ENCODE measurements at regions not wholly inside any gene's neighbourhood (a gene's known extent, or its start where the extent isn't known, plus 50 kb on each side); places are given as distances from the start of the nearest gene placed in this dataset.
"Not testable (repeated sequence)": the region's sequence is repeated elsewhere in the genome, so short reads cannot be mapped to it uniquely, and the experiment has no call there.

DNA sequence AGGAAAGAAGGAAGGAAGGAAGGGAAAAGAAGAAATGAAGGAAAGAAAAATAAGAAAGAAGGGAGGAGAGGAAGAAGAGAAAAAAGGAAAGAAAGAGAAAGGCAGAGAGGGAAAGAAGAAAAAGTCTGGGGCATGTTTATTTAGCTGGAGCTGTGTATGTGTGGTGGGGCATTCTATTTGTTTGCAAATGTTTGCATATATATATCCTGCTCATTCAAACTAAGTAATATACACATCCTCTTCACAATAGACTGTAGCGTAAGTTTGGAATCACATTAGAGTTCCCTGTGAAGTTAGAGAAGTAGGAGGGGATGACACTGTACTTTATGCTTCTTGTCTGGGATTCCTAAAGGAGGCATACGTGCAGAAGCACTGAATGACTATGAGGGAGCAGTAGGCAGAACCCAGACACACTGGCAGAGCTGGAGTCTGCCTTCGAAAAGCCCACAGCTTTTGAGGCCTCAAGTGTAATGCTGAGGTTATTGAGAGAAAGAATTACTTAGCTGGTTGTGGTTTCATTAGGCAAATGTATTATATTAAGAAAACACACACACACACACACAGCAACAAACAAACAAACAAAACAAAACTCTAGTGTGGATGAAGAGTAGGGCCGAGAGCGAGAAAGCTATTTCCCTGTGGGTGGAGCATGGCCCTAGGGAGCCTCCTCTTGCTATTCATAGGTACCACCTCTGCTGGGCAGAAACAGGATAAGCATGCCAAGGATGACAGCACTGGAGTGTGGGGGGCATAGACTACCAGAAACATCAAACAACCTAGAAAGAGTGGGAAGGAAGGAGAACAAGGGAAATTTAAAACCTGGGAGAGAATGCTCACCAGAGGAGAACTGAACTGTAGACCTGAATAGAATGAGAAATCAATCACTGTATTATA is 905.1 kb upstream of the NXPH2 start:
- no peak for DNase-seq

DNA sequence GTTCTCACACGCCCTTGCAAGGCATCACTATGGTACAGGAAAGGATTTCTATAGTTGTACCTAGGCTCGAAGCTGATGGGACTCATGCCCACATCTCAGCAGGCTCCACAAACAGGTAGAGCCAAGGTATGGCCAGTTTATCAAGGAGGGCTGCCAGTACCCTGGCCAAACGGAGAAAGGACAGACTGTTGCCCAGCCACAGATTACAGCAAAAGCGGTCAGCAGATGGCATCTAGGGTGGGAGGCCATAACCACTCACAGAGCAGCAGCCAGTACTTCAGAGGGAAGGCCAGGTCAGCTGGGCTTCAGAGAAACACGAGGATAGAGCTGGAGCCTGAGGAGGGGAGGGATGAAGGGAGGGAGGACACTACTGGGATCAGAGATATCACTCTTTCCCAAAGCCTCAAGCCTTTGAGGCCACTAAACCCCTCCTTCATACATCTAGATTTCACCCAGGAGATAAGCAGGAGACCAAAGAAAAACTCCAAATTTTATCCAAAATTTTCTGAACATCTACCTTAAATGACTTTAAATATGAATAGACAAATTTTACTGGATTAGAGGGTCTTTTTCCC is 904.2 kb upstream of the NXPH2 start:
- DNase-seq: no peak

DNA sequence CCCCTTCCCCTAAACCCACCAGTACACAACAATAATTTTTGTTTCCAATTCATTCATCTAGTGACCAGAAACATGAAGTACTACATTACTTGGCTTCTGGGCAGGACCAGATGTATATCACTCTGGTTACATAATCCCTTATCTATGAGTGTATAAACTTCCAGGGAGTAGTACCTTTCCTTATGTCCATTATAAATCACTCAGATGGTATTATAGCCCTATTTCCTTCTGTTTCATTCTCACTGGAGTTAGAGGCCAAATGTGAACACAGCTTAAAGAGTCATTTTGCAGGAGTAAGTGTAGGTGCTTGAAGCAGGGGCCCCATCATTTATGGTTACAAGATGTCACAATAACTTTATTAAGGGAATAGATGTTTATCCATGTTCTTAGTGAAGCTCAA is 894.4 kb upstream of the NXPH2 start:
- no peak for DNase-seq

DNA sequence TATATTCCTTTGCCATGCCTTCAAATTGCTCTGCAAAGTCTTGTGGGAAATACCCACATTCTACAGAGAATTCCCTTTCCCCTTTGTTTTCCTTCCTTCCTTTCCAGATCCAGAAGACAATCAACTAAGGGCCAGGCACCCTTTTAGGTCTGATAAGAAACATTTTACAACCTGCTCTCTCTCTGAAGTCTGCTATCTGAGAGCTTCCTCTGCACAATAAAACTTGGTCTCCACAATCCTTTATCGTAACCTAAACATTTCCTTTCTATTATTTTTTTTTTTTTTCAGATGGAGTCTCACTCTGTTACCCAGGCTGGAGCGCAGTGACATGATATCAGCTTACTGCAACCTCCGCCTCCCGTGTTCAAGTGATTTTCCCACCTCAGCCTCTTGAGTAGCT is 893.3 kb upstream of the NXPH2 start:
- not testable (repeated sequence) for DNase-seq

DNA sequence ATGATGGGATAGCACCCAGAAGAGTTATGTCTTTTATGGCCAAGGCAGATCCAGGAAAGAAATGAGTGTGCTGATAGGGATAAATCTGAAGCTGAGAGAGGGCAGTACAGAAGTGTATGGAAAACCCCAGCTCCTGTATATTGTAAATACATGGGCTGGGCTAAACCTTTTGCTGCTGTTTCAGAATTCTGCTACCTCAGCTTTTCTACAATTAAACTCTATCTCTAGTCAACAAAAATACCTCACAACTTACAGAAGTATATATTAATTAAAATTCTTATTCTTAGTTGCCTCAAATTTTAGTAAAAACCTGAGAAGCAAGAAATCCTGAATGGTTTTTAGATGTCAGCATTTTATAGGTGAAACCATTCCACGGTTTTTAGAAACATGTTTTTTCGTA is 889.5 kb upstream of the NXPH2 start:
- DNase-seq: no peak

DNA sequence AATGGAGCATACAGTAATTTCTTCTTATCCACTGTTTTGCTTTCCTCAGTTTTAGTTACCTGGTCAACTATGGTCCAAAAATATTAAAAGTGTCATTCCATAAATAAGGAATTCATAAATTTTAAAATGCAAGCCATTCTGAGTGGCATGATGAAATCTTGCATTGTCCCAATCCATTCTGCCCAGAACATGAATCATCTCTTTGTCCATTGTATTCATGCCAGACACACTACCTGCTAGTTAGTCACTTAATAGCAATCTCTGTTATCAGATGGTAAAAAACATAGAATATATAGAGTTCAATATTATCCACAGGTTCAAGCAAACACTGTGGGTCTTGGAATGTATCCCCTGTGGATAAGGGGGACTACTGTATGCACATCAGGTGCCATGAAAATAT is 872.2 kb upstream of the NXPH2 start:
- DNase-seq: no peak

DNA sequence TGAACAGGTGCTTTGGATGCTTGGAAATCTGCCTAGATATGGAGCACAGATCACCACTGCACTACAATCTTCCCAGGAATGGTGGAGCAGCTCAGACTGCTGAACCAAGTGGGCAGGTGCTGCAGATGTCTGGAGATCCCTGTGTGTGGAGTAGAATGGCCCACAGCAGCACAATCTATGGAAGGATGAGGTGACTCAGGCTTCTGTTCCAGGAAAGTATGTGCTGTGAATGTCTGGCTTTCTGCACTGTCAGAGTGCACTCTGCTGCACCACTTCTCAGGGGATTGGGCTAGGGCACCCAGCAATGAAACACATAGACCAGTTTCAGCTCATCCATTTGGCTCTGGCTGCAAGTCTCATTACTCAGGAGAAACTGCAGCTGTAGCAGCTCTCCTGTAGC is 865.4 kb upstream of the NXPH2 start:
- no peak for DNase-seq

DNA sequence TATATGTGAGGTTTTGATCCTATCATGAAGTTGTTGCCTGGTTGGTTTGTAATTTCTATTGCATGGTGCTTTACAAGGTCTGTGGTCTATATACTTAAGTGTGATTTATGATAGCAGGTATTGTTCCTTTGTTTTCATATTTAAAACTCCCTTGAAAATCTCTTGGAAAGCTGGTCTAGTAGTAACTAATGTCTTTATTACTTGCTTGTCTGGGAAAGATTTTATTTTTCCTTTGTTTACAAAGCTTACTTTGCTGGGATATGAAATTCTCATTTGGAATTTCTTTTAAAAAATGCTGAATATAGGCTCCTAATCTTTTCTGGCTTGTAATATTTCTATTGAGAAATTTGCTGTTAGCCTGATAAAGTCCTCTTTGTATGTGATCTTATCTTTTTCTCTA is 862.9 kb upstream of the NXPH2 start:
- no peak for DNase-seq

DNA sequence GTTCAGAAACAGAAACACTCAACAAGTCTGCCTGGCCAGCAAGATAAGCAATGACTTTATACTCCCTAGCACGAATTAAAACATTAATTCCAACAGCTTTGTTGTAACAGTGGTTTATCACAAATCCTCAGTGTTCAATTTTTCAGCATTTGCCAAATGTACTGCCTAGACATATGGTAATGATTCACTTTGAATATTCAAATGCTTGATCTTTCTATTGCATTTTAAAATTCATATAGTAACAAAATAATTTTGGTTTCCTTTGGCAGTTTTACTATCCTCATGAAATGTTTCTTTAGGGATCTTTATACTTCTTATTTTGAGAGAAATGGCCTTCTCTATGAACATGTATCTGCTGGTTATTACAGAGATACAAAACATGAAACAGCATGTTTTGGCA is 851.8 kb upstream of the NXPH2 start:
- DNase-seq: no peak

DNA sequence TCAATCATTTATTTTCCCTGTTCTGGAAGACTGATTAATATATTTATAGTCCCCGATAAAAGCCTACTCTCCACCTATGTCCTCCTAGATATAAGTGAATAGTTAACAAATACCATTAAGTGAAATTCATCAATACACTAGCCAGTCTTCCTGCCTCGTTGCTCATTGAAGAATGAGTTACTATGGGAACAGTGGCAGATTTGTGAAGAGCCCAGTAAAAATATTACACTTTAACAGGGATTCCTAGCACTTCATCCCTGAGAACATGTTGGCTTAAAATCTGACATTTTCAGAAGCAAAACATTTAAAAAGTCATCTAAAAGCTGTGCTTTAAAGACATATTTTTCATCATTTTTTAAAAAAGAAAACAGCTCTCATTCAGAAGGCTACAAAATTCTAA is 848.7 kb upstream of the NXPH2 start:
- DNase-seq: no peak

DNA sequence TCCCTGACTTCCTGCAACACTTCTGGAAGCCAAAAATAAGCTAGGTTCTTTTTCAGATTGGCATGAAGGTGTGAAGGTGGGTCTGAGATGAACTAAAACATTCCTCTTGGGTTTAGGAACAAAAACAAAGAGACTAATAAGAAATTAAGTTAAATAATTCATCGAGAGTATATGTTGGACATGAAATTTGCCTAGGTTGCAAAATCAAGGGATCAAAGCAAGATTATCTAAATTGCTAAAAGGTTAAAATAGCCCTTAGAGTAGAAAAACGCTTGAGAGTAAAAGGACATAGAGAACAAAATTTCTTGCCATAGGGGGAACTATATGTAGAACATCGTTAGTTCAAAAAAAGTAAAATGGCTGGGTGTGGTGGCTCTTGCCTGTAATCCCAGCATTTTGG is 845.9 kb upstream of the NXPH2 start:
- no peak for DNase-seq

DNA sequence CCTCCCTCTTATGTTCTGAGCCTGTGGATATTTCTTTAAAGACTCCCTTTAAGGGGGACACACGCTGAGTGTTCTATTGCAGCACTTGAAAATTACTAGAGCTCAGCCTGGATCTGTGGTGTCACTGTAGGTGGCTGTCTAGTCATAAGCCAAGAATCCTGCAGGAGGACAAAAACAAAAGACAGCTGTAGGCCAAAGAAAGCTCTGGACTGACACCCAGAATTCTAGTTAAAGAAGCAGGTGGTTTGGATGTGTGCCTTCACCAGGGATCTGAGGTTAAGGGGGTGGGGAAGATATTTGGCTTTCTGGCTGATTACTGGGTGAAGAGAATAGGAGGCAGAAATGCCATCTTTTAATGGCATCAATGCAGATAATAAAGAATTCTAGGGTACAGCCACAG is 842.5 kb upstream of the NXPH2 start:
- DNase-seq: no peak

DNA sequence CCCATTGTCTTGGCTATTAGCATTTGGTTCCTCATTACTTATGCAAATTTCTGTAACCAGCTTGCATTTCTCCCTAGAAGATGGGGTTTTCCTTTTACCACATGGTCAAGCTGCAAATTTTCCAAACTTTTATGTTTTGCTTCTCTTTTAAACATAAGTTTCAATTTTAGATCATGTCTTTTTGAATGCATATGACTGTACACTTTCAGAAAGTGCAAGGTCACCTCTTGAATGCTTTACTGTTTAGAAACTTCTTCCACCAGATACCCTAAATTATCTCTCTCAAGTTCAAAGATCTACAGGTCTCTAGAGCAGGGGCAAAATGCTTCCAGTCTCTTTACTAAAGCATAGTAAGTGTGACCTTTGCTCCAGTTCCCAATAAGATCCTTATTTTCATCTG is 837.6 kb upstream of the NXPH2 start:
- DNase-seq: no peak

DNA sequence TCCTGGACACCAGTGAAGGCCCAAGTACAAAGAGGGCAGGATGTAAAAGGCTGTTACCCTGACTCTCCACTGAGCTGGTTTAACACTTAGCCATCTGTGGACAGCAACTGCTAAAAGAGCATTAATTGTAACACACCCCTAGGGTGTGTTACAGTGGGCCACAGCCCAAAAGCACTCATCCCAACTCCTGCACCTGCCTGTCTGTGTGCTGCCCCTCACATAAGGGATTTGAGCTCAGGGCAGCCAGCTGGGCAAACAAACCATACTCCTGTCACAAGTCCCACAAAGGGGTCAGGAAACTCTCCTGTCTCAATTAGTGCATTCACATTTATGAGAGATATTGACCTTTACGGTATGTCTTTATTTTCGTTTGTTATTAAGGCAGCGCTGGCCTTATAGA is 833.1 kb upstream of the NXPH2 start:
- DNase-seq: no peak

DNA sequence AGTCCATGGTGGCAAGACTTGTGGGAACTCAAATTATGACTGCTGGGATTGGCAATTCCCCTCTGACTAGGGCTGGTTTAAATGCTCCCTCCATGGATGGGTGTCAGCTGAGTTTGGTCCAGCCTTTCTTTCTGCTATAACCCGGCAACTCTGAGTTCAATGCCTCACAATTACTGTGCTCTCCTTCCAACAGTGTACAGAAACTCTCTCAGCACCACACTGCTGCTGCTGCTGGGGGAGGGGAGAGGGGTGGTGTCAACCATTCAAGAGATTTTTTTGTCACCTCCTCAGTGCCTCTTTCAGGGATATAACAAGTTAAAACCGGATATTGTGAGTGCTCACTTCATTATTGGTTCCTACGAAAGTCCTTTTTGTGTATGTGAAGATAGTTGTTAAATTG is 830.3 kb upstream of the NXPH2 start:
- no peak for DNase-seq

DNA sequence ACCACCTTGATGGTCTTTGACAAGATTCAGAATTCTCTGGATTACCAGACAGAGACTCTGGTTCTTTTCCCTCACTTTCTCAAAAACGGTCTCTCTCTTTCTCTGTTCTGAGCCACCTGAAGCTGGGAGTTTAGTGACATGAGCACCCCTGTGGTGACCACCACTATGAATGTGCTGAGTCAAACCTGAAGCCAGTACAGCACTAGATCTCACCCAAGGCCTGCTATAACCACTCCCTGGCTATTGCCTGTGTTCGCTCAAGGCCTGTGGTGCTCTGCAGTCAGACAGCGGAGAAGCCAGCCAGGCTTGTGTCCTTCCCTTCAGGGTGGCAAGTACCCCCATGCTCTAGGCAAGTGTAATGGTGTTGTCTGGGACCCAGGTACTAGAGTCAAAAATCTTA is 828.9 kb upstream of the NXPH2 start:
- DNase-seq: no peak

DNA sequence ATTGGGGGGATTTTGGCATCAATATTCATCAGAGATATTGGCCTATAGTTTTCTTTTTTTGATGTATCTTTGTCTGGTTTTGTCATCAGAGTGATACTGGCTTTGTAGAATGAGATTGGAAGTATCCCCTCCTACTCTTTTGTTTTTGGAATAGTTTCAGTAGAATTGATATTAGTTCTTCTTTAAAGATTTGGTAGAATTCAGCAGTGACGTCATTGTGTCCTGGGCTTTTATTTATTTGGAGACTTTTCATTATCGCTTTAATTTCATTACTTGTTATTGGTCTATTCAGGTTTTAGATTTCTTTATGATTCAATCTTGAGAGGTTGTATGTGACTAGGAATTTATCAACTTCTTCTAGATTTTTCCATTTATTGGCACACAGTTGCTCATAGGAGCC is 825.5 kb upstream of the NXPH2 start:
- DNase-seq: no peak

DNA sequence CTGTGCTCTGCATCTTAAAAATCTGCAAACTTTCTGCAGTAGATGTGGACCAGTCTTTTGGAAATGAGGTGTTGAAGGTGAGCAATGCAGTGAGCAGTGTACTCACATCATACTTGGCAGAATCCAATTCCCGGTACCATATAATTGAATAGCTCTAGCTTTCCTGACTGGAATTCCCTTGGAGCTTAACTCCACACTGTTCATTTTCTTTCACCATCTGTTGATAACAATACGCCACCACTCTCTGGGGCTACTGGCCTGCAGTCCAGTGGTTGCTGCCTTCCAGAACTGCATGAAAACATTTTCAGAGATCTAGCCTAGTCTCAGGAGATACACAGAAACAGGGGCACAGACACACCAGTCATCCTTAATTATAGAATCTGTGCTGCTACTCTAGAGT is 820.0 kb upstream of the NXPH2 start:
- DNase-seq: no peak

DNA sequence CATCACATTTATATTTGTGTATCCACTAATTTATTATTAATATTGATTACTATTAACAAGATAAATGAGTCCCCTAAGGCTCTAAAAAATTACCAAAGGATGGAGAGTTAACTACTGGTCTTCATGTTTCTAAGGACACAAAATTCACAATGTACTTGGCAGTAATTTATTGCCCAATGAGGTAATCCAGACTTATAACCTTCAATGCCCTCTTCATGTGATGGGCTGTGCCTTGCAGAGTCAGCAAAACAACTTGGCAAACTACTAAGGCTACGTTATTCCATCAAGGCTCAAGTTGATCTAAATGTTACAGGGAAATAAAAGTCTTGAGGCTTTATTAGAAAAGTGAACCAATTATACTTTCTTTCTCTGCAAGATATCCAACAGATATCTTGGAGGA is 804.9 kb upstream of the NXPH2 start:
- no peak for DNase-seq

DNA sequence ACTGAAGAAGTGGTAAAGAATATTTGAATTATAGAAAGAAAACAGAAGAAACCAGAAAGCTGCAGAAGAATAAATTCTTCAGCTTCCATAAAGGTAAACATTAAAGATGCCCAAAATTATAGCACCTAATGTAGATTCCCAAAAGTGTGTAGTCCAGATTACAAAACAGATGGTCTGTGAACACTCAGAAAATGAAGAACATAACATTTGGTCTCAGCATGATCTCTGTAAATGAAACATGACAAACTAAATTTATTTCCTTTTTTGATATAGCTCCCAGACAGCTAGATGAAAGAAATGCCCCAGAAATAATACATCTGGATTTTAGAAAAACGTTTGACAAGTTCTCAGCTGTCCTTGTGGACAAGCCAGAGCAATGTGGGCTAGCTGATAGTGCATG is 794.2 kb upstream of the NXPH2 start:
- DNase-seq: no peak

DNA sequence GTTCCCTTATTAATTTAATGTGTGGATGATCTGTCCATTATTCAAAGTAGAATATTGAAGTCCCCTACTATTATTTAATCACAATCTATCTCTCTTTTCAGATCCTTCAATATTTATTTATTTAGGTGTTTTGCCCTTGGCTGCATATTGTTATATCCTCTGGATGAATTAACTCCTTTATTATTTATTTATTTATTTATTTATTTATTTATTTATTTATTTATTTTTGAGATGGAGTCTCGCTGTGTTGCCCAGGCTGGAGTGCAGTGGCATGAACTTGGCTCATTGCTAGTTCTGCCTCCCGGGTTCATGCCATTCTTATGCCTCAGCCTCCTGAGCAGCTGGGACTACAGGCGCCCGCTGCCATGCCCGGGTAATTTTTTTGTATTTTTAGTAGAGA is 776.6 kb upstream of the NXPH2 start:
- DNase-seq: no peak

DNA sequence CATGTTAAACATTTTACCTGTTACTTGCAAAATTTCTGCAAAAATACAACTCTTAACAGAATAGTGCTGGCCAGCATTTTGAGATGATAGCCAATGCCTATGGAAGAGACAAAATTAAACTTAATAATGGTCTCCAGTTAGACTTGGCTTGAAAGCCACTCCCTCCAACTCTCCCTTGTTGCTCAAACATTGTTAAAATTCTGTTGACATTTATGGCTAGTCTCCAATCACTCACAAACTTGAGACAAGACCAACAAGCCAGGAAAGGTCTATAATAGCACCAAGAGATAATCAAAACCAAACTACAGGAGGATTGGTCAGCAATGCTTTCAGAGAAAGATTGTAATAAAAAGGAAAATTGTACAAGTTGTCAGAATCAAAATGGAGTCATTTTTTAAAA is 770.7 kb upstream of the NXPH2 start:
- DNase-seq: no peak

DNA sequence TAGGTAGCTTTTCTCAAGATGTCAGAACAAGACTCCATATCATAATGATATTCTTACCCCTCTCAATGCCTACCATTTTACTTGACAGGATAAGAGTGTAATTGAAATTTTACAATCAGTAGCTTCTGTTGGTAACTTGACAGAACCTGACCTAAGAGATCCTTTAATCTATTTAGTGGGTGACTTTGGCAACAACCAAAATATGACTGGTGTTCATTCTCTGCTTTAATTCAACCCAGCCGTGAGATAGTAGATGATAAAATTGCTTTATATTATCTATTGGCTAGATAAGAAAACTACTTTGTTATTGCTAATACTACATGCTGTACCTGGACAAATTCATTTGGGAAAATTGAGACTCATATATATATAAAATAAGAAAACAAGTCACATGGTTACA is 770.2 kb upstream of the NXPH2 start:
- no peak for DNase-seq

DNA sequence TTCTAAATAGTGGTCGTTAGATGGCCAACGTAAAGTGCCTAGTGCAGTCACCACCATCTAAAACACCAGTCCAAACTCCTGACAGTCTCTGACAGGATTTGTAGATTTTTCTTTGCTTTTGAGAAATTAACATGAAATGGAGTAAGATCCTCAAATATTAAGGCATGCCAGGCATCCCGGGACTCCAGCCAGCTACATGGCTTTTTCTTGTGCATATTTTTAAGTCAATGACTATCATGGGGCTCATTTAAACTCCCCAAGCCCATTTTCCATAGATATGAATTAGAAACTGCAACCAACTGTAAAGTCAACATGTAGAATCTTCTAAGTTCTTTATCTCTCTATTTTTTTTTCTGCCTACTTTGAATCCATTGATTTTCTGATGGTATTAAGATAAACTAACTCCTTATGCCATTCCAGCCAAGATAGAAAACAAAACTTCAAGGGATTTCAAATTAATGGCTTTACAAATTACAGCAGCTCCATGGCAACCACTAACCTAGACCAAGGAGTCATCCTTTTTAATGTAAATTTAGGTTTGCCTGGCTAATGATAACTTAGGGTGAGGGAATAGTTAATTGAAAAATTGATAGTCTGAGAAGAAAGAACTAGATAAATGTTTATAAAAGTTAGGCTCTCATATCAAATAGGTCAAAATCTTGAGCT is 764.1 kb upstream of the NXPH2 start:
- DNase-seq: no peak
